ENCODE measurements at regions not wholly inside any gene's neighbourhood (a gene's known extent, or its start where the extent isn't known, plus 50 kb on each side); places are given as distances from the start of the nearest gene placed in this dataset.

DNA sequence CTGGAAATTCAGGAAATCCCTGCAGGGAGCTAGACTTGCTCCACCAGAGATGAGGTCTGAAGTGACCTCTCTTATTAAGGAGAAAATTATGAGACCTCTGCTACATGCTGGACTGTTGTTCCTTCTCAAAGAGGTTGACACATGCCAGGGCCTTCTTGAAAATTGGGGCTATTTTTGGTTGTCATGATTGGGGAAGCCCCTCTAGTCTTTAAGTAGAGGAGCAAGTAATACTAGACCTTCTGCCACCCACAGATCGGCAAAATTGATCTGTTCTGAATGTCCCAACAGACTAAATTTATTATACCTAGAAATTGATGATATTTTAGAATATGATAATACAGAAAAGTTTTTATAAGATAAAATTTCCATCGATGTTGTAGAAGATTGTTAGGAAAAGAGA lies 160.8 kb upstream of the GRB10 start (continued):
- TF ChIP-seq, protein P1, sequence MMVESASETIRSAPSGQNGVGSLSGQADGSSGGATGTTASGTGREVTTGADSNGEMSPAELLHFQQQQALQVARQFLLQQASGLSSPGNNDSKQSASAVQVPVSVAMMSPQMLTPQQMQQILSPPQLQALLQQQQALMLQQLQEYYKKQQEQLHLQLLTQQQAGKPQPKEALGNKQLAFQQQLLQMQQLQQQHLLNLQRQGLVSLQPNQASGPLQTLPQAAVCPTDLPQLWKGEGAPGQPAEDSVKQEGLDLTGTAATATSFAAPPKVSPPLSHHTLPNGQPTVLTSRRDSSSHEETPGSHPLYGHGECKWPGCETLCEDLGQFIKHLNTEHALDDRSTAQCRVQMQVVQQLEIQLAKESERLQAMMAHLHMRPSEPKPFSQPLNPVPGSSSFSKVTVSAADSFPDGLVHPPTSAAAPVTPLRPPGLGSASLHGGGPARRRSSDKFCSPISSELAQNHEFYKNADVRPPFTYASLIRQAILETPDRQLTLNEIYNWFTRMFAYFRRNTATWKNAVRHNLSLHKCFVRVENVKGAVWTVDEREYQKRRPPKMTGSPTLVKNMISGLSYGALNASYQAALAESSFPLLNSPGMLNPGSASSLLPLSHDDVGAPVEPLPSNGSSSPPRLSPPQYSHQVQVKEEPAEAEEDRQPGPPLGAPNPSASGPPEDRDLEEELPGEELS (CRISPR knock-in tag; IDR thresholded peaks at IDR 0.05), result no peak
- TF ChIP-seq FOXK1 (CRISPR knock-in tag; IDR thresholded peaks at IDR 0.05) (no peak), GTF2I (CRISPR knock-in tag; conservative IDR thresholded peaks at IDR 0.05) (no peak)
- TF ChIP-seq, protein P2, sequence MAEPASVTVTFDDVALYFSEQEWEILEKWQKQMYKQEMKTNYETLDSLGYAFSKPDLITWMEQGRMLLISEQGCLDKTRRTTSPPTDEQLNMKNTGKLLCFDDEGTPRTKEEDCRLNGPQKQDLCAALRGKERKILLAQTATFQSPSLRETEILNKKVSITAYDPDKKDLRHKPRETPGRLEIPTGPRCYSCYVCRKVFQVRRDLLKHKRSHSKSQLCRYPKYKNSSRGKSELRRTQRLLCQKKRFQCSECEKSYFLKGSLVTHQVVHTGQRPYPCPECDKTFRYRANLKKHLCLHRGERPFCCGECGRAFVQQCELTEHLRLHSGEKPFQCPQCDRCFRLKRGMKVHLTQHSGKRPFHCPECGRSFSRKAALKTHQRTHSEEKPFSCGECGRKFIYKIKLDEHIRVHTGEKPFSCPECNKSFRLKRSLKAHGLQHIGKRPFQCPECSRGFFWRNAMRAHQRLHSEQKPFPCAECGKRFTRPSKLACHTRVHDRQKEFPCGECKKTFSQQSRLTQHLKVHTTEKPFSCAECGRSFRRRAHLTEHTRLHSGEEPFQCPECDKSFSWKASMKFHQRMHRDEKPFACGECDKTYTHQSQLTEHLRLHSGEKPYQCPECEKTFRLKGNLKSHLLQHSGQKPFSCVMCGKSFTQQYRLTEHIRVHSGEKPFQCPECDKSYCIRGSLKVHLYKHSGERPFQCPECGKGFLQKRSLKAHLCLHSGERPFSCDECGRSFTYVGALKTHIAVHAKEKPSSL (CRISPR knock-in tag; conservative IDR thresholded peaks at IDR 0.05), result no peak
- TF ChIP-seq, protein P3, sequence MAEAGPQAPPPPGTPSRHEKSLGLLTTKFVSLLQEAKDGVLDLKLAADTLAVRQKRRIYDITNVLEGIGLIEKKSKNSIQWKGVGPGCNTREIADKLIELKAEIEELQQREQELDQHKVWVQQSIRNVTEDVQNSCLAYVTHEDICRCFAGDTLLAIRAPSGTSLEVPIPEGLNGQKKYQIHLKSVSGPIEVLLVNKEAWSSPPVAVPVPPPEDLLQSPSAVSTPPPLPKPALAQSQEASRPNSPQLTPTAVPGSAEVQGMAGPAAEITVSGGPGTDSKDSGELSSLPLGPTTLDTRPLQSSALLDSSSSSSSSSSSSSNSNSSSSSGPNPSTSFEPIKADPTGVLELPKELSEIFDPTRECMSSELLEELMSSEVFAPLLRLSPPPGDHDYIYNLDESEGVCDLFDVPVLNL (CRISPR knock-in tag; IDR thresholded peaks at IDR 0.05; ENCODE audit: borderline replicate concordance, low read depth), result no peak

DNA sequence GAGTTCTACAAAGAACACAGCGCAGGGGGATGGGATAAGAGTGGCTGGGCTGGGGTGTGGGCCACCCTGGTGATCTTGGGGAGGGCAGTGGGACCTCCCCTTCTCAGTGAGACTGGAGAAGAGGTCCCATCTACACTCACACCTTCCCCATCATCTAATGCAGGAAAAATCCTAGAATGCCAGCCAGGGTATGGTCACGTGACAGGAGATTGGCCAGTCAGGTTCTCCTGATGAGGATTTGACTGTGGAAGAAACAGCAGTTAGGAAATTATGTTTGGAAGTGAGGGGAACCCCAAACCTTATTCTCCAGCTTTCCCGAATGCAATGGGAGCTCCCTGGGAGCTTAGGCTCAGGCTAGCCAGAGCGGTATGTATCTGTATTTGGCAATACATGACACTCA lies 158.8 kb upstream of the GRB10 start:
- ATAC-seq, result no peak
- CTCF ChIA-PET, result no interaction called here
- Mint-ChIP-seq H3K27ac (no peak overlapping the region), H3K4me3 (no peak overlapping the region), H3K27me3 (ENCODE audit: low read depth) (peaks cover 2% of the 10 kb centered on the region; the same call in 1 of the 2 replicates), H3K4me1 (peaks cover 2% of the 10 kb centered on the region; the same call in 1 of the 2 replicates), H3K9me3 (peaks cover 15% of the 10 kb centered on the region), H3K36me3 (peaks cover 9% of the 10 kb centered on the region)
- POLR2A ChIA-PET, result no interaction called here
- DNase-seq (ENCODE audit: low spot score), result no peak
- TF ChIP-seq, protein P4, sequence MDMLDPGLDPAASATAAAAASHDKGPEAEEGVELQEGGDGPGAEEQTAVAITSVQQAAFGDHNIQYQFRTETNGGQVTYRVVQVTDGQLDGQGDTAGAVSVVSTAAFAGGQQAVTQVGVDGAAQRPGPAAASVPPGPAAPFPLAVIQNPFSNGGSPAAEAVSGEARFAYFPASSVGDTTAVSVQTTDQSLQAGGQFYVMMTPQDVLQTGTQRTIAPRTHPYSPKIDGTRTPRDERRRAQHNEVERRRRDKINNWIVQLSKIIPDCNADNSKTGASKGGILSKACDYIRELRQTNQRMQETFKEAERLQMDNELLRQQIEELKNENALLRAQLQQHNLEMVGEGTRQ (CRISPR knock-in tag; IDR thresholded peaks at IDR 0.05), result 0 out of 2 replicates have a peak, but pooled peaks have one; percentile 39
- TF ChIP-seq ELF4 (CRISPR knock-in tag; IDR thresholded peaks at IDR 0.05; ENCODE audit: low read depth), result no peak

DNA sequence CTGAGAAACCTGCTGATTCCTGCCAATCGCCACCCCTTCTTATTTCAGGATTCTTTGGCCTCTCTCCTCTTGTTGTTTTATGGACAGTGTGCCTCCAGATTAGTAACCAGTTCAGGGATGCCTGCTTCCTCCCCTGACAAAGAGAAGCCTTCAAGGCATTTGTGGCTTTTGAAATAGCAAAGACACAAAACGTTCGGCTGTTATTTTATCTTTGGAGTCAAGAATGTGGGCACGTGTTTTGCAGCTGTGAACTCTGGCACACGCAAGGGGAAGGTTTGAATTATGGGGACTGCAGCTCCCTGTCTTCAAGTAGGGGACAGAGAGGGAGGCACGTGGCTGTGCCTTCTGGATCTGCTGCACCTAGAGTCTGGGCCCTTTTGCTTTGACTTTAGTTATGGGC lies 157.9 kb upstream of the GRB10 start:
- POLR2A ChIA-PET, result no interaction called here
- Mint-ChIP-seq H3K27me3 (ENCODE audit: low read depth) (peaks cover 2% of the 10 kb centered on the region; the same call in 1 of the 2 replicates), H3K9me3 (peaks cover 15% of the 10 kb centered on the region), H3K4me1 (peaks cover 2% of the 10 kb centered on the region; the same call in 1 of the 2 replicates), H3K27ac (no peak overlapping the region), H3K4me3 (no peak overlapping the region), H3K36me3 (peaks cover 1% of the 10 kb centered on the region)
- ATAC-seq (no peak), DNase-seq (ENCODE audit: low spot score) (no peak)
- CTCF ChIA-PET, result no interaction called here
- TF ChIP-seq TP53 (CRISPR knock-in tag; IDR thresholded peaks at IDR 0.05) (no peak), NFYB (CRISPR knock-in tag; conservative IDR thresholded peaks at IDR 0.05; ENCODE audit: low read depth) (no peak), ZBTB21 (CRISPR knock-in tag; IDR thresholded peaks at IDR 0.05; ENCODE audit: borderline replicate concordance) (no peak), PRRX2 (CRISPR knock-in tag; IDR thresholded peaks at IDR 0.05) (no peak), FOXJ3 (CRISPR knock-in tag; IDR thresholded peaks at IDR 0.05; ENCODE audit: borderline replicate concordance) (no peak), ZNF232 (CRISPR knock-in tag; IDR thresholded peaks at IDR 0.05) (no peak), HMGA2 (CRISPR knock-in tag; IDR thresholded peaks at IDR 0.05) (no peak), MYBL2 (CRISPR knock-in tag; IDR thresholded peaks at IDR 0.05) (no peak), JAZF1 (CRISPR knock-in tag; IDR thresholded peaks at IDR 0.05) (no peak), ETV6 (CRISPR knock-in tag; IDR thresholded peaks at IDR 0.05) (no peak)
- TF ChIP-seq, protein P5, sequence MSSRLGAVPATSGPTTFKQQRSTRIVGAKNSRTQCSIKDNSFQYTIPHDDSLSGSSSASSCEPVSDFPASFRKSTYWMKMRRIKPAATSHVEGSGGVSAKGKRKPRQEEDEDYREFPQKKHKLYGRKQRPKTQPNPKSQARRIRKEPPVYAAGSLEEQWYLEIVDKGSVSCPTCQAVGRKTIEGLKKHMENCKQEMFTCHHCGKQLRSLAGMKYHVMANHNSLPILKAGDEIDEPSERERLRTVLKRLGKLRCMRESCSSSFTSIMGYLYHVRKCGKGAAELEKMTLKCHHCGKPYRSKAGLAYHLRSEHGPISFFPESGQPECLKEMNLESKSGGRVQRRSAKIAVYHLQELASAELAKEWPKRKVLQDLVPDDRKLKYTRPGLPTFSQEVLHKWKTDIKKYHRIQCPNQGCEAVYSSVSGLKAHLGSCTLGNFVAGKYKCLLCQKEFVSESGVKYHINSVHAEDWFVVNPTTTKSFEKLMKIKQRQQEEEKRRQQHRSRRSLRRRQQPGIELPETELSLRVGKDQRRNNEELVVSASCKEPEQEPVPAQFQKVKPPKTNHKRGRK (CRISPR knock-in tag; IDR thresholded peaks at IDR 0.05; ENCODE audit: borderline replicate concordance), result no peak
- TF ChIP-seq, protein P6, sequence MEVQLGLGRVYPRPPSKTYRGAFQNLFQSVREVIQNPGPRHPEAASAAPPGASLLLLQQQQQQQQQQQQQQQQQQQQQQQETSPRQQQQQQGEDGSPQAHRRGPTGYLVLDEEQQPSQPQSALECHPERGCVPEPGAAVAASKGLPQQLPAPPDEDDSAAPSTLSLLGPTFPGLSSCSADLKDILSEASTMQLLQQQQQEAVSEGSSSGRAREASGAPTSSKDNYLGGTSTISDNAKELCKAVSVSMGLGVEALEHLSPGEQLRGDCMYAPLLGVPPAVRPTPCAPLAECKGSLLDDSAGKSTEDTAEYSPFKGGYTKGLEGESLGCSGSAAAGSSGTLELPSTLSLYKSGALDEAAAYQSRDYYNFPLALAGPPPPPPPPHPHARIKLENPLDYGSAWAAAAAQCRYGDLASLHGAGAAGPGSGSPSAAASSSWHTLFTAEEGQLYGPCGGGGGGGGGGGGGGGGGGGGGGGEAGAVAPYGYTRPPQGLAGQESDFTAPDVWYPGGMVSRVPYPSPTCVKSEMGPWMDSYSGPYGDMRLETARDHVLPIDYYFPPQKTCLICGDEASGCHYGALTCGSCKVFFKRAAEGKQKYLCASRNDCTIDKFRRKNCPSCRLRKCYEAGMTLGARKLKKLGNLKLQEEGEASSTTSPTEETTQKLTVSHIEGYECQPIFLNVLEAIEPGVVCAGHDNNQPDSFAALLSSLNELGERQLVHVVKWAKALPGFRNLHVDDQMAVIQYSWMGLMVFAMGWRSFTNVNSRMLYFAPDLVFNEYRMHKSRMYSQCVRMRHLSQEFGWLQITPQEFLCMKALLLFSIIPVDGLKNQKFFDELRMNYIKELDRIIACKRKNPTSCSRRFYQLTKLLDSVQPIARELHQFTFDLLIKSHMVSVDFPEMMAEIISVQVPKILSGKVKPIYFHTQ (CRISPR knock-in tag; IDR thresholded peaks at IDR 0.05), result no peak
- TF ChIP-seq, protein P7, sequence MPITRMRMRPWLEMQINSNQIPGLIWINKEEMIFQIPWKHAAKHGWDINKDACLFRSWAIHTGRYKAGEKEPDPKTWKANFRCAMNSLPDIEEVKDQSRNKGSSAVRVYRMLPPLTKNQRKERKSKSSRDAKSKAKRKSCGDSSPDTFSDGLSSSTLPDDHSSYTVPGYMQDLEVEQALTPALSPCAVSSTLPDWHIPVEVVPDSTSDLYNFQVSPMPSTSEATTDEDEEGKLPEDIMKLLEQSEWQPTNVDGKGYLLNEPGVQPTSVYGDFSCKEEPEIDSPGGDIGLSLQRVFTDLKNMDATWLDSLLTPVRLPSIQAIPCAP (CRISPR knock-in tag; IDR thresholded peaks at IDR 0.05), result no peak
- TF ChIP-seq, protein P1 (CRISPR knock-in tag; IDR thresholded peaks at IDR 0.05), result no peak

Measured in WTC11 (cell line).